Thyroid gland (tissue), 4 donors: ENCODE measurements at regions not wholly inside any gene's neighbourhood (a gene's known extent, or its start where the extent isn't known, plus 50 kb on each side); places are given as distances from the start of the nearest gene placed in this dataset.

Experiments
- CTCF ChIP-seq, 6 experiments: fragments of 200-600 bp in 3 of 6; fragments of 450-650 bp in 3 of 6; sonication (generic) in 3 of 6; IDR thresholded peaks; one replicate each; pipeline ENCODE4 v1.5.1; 2016 to 2019; ENCODE audit warnings: antibody characterized with exemption in 6 of 6, mild to moderate bottlenecking in 2 of 6, inconsistent platforms in 1 of 6, moderate library complexity in 1 of 6
- POLR2A ChIP-seq, 2 donors: fragments of 450-650 bp; IDR thresholded peaks; one replicate each; pipeline ENCODE4 v1.6.1; 2017; ENCODE audit warnings: antibody characterized with exemption in 2 of 2, mild to moderate bottlenecking in 2 of 2, moderate library complexity in 1 of 2

- TF ChIP-seq POLR2A (IDR thresholded peaks at IDR 0.05) (no peak), CTCF (IDR thresholded peaks at IDR 0.05) (no peak)
These were observed 406.9 kb downstream of the SFMBT2 start for GRCh38 chr10:7003831-7004395.
